HG02938 (cell line): ENCODE measurements at regions not wholly inside any gene's neighbourhood (a gene's known extent, or its start where the extent isn't known, plus 50 kb on each side); places are given as distances from the start of the nearest gene placed in this dataset.
"Not testable (repeated sequence)": the region's sequence is repeated elsewhere in the genome, so short reads cannot be mapped to it uniquely, and the experiment has no call there.

ENCODE experiments used
- ATAC-seq: cut with Tn5 transposase; IDR thresholded peaks from one replicate; pipeline ENCODE4 v1.9.1; 2021; ENCODE audit warnings: mild to moderate bottlenecking, moderate library complexity; ENCODE audit not compliant: unreplicated experiment

DNA sequence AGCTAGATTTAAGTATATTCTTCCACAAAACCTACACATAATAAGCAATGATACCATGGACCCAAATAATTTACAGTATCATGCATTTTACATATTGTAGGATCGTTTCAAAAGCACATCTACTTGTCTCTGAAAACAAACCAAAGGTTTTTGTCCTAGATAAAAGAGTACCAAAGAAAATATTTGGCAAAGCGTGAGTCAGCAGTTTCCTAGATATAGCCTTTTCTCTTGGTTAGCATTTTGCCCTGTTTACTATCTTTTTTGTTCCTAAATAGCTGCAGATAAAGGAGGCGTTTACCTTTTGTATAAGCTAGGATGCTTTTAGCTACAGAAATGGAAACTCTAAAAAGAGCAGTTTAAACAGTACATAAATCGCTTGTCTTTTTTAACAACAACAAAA is 305.8 kb upstream of the GULP1 start:
- no peak for ATAC-seq

DNA sequence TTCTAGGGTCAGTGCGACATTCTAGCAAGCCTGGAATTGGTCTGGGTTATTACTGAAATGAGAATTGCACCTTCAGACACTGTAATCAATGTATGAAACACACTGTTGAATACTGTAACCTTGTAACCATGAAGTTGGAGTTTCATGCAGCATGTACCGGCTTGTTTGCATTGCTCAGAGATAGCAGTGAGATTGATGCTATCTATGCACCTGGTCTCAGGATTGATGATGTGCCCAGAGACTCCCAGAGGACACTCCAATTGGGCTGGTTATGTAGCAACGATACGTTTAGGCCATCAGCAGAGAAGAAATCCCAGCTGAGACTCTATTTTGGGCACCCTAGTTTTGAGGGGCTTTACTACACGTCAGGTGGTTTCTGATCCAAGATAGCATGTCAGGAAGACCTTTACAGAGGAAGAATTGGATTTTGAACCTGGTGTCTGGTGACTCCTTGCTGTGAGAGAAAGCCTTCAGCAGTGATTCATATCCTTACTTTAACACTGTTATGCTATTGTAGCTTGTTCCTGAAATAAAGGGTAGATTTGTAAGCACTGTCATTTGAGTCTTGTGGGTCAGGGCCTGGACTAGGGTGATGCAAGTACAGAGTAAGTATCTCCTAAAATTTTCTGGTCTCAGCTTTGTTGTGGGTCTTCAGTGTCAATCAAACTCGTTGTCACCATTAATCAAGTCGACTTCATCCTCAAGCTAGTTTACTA is 305.1 kb upstream of the GULP1 start:
- no peak for ATAC-seq

DNA sequence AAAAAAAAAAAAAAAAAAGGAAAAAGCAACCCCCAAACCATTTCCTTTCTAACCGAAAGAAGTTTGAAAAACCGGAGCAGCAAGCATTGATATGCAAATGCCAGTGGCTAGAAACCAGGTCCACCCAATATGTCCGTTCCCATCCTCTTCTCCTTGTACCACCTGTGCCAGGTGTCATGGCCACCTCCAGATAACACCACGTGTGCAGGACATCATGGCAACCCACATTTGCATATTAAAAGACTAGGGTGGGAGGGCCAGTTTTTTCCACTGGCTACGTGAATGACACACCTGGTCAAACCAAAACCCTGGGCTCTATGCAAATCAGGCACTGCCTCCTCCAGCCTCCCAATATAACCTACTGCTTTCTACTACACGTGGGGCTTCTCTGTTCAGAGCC is 303.3 kb upstream of the GULP1 start:
- no peak for ATAC-seq

DNA sequence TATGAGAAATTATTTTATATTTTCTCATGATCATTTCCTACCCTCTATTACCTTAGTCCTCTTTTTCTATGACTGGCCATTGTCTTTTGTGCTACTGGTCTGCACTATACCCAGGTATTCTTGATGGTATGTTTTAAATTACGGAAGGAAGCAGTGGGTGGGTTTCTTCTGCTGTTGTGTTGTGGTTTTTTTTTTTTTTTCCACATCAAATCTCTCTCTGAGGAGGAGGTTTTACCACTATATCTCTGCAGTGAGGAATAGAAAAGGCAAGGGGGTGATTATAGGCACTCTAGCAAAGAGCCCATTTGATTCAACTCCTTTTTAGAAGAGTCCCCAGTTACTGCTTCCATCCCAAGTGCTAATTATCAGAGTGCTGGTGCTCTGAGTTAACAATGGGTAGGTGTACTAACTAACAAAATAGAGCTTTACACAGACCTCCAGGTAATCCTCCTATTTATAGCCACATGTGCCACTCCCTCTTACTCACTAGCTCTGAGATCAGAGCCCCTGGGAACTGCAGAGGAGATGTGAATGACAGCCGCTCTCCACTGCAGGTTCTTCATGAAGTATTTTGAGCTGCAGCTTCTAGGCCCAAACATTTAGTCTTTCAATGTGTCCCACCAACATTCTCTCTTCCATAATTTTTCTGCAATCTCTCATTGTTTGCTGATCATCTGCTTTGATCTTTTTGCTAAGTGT is 301.6 kb upstream of the GULP1 start:
- ATAC-seq, result no peak

DNA sequence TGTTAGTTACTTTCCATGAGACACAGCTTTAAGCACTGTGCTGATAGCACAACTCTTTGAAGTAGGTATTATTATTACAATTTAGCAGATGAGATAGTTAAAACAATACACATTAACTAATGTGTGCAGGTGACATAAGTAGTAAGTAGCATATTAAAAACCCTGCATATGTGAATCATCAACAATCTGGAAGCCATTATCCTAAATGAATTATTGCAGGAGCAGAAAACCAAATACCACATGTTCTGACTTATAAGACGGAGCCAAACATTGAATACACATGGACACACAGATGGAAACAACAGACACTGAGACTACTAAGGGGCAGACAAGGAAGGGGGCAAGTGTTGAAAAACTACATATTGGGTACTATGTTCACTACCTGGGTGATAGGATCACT is 300.3 kb upstream of the GULP1 start:
- ATAC-seq, result no peak

DNA sequence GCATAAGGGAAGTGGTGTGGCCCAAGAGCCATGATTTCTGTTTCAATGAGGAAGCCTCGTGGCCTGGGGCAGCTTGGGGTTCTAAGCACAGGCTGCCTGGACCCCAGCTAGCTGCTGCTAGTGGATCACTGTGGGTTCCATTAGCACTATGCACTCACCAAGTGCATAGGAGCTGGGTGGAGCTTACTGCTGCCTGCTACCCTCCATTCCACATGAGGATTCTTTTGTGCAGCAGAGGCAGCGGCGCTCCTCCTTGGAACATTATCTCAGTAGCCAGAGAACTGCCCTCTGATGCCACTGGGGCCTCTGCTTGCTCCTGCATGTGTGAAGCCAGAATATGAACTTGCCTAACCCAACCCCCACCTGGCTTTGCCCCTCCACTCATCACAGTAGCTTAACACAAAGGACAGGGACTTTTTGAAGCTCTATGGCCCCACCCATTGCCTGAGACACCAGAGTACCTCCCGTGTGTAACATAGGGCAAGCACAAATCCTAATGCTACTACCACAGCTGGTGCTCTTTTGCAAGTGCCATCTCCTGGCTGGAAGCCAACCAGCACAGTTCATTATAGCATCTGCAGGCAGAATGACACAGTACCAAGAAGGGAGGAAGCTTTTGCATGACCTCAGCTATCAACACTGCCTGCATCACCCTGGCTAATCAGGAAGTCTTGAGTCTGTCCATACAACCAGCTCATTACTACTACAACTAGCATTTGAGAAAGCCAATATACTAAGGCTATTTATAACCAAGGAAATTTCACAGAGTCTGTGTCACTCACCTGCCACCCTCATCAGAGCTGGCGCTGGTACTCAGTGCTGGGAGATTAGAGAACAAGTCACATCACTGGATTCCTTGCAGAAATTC is 297.0 kb upstream of the GULP1 start:
- no peak for ATAC-seq

DNA sequence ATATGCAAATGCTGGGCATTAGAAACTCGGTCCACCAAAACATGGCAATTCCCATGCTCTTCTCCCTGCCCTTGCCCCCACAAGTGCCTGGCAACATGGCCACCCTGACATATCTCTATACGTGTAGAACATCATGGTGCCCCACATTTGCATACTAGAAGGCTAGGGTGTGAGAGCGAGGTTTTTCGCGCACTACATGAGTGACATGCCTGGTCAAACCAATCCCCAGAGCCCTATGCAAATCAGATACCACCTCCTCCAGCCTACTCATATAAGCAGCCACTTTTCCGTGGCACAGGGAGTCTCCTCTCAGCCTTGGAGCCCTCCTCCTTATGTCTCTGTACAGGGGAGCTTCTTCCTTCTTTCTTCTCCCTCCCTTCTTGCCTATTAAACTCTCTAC is 296.1 kb upstream of the GULP1 start:
- ATAC-seq, result no peak

DNA sequence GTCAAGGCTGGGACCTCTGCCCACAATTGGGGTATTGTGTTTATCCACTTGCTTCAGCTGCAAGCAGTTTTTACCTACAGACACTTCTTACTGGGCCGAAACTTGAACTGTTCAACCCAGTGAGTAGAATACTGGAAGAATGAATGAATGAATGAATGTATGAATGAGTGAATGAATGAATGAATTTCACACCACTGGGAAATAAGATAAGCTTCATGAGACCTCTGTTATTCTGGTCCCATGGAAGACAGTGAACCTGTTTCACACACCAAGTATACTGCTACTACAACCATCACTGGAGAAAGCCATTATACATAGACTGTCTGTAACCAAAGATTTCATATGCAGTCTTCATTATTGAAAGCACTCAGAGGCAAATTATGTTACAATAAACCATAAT is 295.0 kb upstream of the GULP1 start:
- no peak for ATAC-seq

DNA sequence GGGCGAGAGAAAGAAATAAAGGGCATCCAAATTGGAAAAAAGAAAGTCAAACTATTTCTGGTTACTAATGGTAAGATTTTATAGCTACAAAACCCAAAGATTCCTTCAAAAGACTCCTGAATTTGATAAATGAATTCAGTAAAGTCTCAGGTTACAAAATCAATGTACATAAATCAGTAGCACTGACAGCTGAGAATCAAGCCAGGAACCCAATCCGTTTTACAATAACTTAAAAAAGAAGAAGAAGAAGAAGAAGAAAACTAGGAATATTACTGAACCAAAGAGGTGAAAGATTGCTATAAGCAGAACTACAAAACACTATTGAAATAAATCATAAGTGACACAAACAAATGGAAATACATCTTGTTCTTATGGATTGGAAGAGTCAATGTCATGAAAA is 291.5 kb upstream of the GULP1 start:
- no peak for ATAC-seq

DNA sequence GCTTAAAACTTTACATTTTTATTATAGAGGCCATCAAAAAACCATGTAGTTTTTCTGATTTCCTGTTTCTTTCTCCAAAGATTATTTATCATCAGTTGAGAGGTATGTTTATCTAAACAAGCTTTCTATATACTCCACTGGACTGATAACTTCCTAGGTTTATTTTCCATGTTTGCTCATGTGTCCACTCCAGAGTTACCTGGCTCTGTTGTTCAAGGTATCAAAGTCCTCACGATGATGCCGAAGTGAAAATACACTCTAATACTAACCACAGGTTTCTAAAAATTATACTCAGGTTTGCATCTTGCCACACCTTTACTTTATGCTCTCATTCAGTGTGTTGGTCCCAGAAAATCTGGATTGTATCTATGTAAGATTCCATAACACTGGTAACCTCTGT is 287.9 kb upstream of the GULP1 start:
- no peak for ATAC-seq

DNA sequence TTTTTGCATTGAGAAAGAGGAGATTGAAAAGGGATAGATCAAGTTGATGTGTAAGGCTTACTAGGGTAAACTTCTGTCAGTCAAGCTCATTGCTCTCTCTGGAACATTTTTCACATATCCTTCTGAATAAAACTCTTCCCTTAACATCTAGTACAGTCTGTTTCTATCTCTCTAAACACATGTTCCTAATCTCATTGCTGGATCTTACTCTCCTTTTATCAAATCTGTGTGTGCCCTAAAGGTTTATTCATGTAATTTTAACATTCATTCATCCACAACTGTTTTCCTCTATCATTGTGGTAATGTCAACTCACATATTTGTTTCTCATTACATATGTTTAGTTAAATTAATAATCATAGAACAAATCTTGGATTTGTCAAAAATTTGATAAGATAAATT is 277.9 kb upstream of the GULP1 start:
- ATAC-seq, result no peak

DNA sequence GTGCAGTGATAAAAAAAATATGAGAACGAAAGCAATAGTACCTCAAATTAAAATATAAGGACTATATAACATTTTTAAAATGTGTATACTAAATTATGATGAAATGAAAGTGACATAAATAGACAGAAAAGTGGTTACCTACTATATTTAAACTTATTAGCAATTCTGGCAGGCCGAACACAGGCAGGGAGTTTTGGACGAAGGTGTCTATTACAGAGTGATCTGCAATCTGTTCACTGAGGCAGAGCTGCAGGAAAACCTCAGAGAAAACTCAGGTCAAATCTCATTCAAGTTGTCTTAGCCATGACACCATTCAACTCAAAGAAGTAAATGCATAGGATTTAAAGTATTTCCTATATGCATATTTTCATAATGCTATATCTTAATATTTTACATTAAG is 274.8 kb upstream of the GULP1 start:
- no peak for ATAC-seq

DNA sequence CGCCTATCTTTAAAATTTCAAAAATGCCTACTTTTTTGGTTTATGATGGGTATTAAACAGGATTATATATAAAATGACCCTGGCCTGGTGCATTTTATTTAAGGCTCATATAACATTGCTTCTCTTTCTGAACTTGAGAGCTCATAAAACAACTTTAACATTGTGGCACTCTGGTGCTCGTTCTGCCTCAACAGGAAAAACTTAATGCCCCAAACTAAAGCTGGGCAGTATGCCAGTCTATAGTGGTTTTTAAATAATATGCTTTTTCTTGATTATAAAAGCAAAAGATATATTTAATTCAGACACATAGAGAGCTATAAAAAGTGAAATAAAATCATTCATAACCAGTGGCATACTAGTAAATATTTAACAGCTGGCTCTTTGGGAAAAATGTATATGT is 269.3 kb upstream of the GULP1 start:
- ATAC-seq, result no peak

DNA sequence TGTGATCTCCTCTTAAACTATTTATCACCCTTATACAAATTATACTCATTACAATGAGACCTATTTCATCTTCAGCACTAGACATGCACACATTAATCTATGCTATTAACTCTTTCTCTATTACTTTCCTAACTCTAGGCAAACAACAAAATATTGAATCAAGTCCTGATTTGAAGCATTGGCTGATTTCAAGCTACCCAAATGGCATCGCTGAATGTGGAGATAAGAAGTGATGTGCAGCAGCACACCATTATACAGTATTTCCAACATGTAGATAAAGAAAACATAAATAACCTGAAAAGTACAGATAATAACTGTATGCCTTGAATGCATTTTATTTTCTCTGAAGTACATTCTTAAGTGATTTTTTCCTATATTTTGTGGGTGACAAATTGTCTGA is 268.6 kb upstream of the GULP1 start:
- no peak for ATAC-seq

DNA sequence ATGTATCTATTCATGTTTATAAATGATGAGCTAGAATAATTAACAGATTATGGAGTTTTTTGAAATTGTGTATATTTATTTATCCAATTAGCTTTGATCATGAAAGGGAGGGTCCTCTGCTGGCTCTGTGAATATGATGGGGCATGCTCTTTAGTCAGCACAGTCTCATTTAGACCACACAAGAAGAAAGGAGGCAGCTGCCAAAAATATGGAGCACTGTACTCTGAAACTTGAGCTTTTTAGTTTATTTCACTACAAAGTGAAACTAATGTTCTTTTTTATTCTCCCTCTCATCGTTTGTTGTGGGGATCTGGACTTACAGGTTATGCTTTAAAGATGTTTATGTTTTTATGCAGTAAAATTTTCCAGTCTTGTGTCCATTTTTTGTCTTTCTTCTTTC is 266.9 kb upstream of the GULP1 start:
- no peak for ATAC-seq

DNA sequence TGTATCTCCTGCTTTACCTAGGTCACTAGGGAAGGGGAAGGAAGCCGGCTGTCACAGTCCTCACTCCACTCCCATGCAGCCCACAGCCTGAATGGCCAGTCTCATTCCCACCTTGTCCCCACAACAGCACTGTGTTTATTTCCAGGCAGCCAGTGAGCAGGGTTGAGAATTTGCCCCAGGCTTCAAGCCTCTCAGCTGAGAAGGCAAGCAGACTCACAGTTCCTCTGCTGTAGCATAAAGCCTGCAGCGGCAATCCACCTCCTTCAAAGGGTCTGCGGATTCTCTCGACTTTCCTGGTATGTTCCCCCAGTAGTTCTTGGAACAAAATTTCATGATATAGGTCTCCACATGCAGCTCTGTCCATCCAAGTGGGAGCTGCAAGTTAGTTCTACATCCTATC is 262.9 kb upstream of the GULP1 start:
- ATAC-seq, result no peak

DNA sequence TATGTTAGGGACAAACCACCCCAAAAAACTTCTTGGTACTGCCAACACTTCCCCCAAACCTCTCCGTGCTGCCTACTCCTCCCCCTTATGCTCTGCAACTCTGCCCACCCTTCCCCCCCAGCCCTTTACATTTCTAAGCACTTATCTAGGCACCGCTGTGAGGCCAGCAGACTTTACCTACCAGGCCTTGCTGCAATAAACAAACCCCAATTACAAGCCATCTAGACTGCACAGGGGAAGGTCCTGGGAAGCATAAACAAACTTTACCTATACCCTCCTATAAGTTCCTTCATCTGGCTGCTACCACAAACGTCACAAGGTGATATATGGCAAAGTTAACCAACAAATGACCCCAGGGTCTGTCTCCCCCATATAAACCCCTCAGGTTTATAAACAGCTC is 259.4 kb upstream of the GULP1 start:
- no peak for ATAC-seq

DNA sequence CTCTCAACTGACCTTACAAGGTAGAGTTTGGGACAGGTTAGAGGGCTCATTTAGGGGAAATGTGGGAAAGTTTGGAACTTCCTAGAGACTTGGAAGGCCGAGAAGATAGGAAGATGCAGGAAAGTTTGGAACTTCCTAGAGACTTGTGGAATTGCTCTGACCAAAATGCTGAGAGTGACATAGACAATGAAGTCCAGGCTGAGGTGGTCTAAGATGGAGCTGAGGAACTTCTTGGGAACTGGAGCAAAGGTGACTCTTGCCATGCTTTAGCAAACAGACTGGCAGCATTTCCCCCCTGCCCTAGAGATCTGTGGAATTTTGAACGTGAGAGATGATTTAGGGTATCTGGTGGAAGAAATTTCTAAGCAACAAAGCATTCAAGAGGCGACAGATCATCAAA is 258.9 kb upstream of the GULP1 start:
- no peak for ATAC-seq

DNA sequence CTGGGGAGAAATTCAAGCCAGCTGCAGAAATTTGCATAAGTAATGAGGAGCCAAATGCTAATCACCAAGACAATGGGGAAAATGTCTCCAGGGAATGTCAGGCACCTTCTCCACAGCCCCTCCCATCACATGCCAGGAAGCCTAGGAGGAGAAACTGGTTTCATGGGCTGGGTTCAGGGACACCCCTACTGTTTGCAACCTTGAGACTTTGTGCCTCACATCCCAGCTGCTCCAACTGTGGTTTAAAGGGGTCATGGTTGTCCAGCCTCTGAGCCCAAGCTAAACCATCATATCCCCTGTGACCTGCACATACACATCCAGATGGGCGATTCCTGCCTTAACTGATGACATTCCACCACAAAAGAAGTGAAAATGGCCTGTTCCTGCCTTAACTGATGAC is 258.4 kb upstream of the GULP1 start:
- ATAC-seq, result not testable (repeated sequence)

DNA sequence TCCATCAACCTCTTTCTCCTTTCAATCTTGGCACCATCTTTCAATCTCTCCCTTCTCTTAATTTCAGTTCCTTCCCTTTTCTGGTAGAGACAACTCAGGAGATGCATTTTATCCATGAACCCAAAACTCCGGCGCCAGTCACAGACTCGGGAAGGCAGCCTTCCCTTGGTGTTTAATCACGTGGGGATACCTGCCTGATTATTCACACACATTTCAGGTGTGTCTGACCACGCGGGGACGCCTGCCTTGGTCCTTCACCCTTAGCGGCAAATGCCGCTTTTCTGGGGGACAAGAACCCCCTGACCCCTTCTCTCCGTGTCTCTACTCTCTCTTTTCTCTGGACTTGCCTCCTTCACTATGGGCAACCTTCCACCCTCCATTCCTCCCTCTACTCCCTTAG is 257.6 kb upstream of the GULP1 start:
- ATAC-seq, result not testable (repeated sequence)

DNA sequence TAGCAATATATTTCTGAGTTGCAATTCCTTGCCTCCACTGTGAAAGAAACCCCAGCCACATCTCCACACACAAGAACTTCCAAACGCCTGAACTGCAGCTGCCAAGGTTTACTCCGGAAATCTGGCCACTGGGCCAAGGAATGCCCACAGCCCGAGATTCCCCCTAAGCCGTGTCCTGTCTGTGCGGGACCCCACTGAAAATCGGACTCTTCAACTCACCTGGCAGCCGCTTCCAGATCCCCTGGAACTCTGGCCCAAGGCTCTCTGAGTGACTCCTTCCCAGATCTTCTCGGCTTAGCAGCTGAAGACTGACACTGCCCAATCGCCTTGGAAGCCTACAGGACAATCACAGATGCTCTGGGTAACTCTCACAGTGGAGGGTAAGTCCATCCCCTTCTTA is 256.3 kb upstream of the GULP1 start:
- not testable (repeated sequence) for ATAC-seq

DNA sequence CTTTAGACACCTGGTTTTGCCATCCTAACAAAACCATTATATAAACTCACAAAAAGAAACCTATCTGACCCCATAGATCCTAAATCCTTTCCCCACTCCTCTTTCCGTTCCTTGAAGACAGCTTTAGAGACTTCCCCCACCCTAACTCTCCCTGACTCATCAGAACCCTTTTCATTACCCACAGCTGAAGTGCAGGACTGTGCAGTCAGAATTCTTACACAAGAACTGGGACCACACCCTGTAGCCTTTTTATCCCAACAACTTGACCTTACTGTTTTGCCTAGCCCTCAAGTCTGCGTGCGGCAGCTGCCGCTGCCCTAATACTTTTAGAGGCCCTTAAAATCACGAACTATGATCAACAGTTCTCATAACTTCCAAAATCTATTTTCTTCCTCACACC is 254.9 kb upstream of the GULP1 start:
- ATAC-seq, result not testable (repeated sequence)
